ENCODE measurements at regions not wholly inside any gene's neighbourhood (a gene's known extent, or its start where the extent isn't known, plus 50 kb on each side); places are given as distances from the start of the nearest gene placed in this dataset.
"Not testable (repeated sequence)": the region's sequence is repeated elsewhere in the genome, so short reads cannot be mapped to it uniquely, and the experiment has no call there.

DNA sequence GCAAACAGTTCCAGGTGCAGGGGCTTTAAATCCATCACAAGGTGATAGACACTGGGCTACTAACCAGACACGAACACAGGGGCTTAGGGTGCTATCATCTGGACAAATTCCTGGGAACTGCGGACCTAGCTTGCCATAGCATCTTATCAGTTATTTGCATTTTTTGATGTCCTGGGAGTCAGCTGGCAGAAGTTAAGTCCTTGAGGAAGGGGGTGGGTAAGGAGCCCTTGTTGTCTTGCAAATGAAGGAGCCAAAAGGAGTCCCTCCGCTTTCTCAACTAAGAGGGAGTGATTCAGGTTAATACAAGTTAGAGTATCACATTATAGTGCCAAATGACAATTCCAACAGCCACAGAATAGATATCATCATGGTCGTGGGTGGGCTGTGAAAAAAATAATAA is 108.9 kb downstream of the NPAP1 start:
- no peak overlapping the region for H3K9ac ChIP-seq (ENCODE audit: low read depth, low read length, poor library complexity)
- H2BK12ac ChIP-seq (ENCODE audit: low read length): no peak overlapping the region
- no peaks in the 10 kb centered on the region for H3K36me3 ChIP-seq (replicated peaks in 1 of 2; ENCODE audit: control insufficient read depth in 2 of 2, insufficient read depth in 2 of 2, low read length in 2 of 2)
- no peak overlapping the region for H3K4me3 ChIP-seq (ENCODE audit: low read length in 2 of 2)
- no peak overlapping the region for H2AK5ac ChIP-seq (ENCODE audit: low read depth, low read length)
- H2BK120ac ChIP-seq (ENCODE audit: low read depth, low read length): no peak overlapping the region
- WGBS, 2 donors (ENCODE audit: extremely low coverage in 2 of 2, insufficient read length in 2 of 2, insufficient replicate concordance in 1 of 2): no CpG with 5 or more reads among the region's 4 CpGs
- H2AFZ ChIP-seq (ENCODE audit: low read length): no peak overlapping the region
- no peaks in the 10 kb centered on the region for H3K4me1 ChIP-seq (ENCODE audit: control insufficient read depth in 2 of 2, insufficient read depth in 1 of 2, low read depth in 1 of 2, low read length in 2 of 2)
- no peak overlapping the region for H3K14ac ChIP-seq (ENCODE audit: low read length)
- no peaks in the 10 kb centered on the region for H3K27me3 ChIP-seq (ENCODE audit: control insufficient read depth in 3 of 3, insufficient read depth in 3 of 3, low read depth in 1 of 3, low read length in 3 of 3)
- no peak overlapping the region for H3K18ac ChIP-seq (ENCODE audit: low read length)
- no peak overlapping the region for H4K91ac ChIP-seq (ENCODE audit: low read depth, low read length, poor library complexity)
- H3K79me1 ChIP-seq (ENCODE audit: low read depth, low read length): no peaks in the 10 kb centered on the region
- H4K8ac ChIP-seq (ENCODE audit: low read depth, low read length): no peak overlapping the region
- H2BK5ac ChIP-seq (ENCODE audit: low read length): no peak overlapping the region
- no peak for DNase-seq (ENCODE audit: low spot score)
- peaks cover 0 to 1% of the 10 kb centered on the region in 2 donors for H3K9me3 ChIP-seq (replicated peaks in 1 of 2; ENCODE audit: control insufficient read depth in 2 of 2, insufficient read depth in 1 of 2, low read depth in 1 of 2, low read length in 2 of 2)
- no peak overlapping the region for H3K4ac ChIP-seq (ENCODE audit: low read length)
- H2BK15ac ChIP-seq (ENCODE audit: low read length): no peak overlapping the region
- no peak overlapping the region for H3K4me2 ChIP-seq (ENCODE audit: insufficient read depth, low read length, poor library complexity, severe bottlenecking)
- no peak overlapping the region for H3K27ac ChIP-seq (replicated peaks; ENCODE audit: low read length)
- no peak overlapping the region for H3K23ac ChIP-seq (ENCODE audit: low read depth, low read length, poor library complexity)

DNA sequence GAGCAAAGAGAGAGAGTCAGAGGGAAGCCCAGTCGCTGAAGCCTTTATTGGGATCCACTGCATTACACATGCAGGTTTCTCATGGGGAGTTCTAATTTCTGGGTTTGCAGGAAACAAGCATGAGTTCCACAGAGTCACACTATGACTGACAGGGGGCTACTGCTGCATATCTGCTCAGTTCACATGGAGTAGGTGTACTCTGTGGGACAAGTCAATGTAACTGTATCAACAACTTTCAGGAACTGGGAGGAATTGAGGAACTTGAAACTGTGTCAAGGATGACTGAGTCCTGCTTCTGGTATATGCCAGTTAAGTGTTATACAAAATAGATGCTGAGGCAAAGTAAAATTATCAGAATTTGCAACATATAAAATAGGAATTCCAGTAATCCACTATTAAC is 110.8 kb downstream of the NPAP1 start:
- Histone ChIP-seq H3K4me1 (ENCODE audit: control insufficient read depth in 2 of 2, insufficient read depth in 1 of 2, low read depth in 1 of 2, low read length in 2 of 2) (no peaks in the 10 kb centered on the region), H2BK120ac (ENCODE audit: low read depth, low read length) (no peak overlapping the region), H4K8ac (ENCODE audit: low read depth, low read length) (no peak overlapping the region), H3K4me2 (ENCODE audit: insufficient read depth, low read length, poor library complexity, severe bottlenecking) (no peak overlapping the region), H3K27ac (replicated peaks; ENCODE audit: low read length) (no peak overlapping the region), H3K9me3 (replicated peaks in 1 of 2; ENCODE audit: control insufficient read depth in 2 of 2, insufficient read depth in 1 of 2, low read depth in 1 of 2, low read length in 2 of 2) (peaks cover 0 to 1% of the 10 kb centered on the region in 2 donors), H2AK5ac (ENCODE audit: low read depth, low read length) (no peak overlapping the region), H2BK5ac (ENCODE audit: low read length) (no peak overlapping the region), H2BK12ac (ENCODE audit: low read length) (no peak overlapping the region), H2AFZ (ENCODE audit: low read length) (no peak overlapping the region), H2BK15ac (ENCODE audit: low read length) (no peak overlapping the region), H3K14ac (ENCODE audit: low read length) (no peak overlapping the region), H4K91ac (ENCODE audit: low read depth, low read length, poor library complexity) (no peak overlapping the region), H3K36me3 (replicated peaks in 1 of 2; ENCODE audit: control insufficient read depth in 2 of 2, insufficient read depth in 2 of 2, low read length in 2 of 2) (no peaks in the 10 kb centered on the region), H3K79me1 (ENCODE audit: low read depth, low read length) (no peaks in the 10 kb centered on the region), H3K23ac (ENCODE audit: low read depth, low read length, poor library complexity) (no peak overlapping the region), H3K9ac (ENCODE audit: low read depth, low read length, poor library complexity) (no peak overlapping the region), H3K27me3 (ENCODE audit: control insufficient read depth in 3 of 3, insufficient read depth in 3 of 3, low read depth in 1 of 3, low read length in 3 of 3) (no peaks in the 10 kb centered on the region), H3K18ac (ENCODE audit: low read length) (no peak overlapping the region), H3K4ac (ENCODE audit: low read length) (no peak overlapping the region), H3K4me3 (ENCODE audit: low read length in 2 of 2) (no peak overlapping the region)
- no peak for DNase-seq (ENCODE audit: low spot score)
- WGBS, 2 donors (ENCODE audit: extremely low coverage in 2 of 2, insufficient read length in 2 of 2, insufficient replicate concordance in 1 of 2): no CpG with 5 or more reads among the region's 1 CpG

- H2BK5ac ChIP-seq (ENCODE audit: low read length); H3K4ac ChIP-seq (ENCODE audit: low read length); H3K23ac ChIP-seq (ENCODE audit: low read depth, low read length, poor library complexity); H3K4me3 ChIP-seq (ENCODE audit: low read length in 2 of 2); H3K14ac ChIP-seq (ENCODE audit: low read length); H2AFZ ChIP-seq (ENCODE audit: low read length); H3K79me1 ChIP-seq (ENCODE audit: low read depth, low read length); H3K4me1 ChIP-seq (ENCODE audit: control insufficient read depth in 2 of 2, insufficient read depth in 1 of 2, low read depth in 1 of 2, low read length in 2 of 2); H2BK15ac ChIP-seq (ENCODE audit: low read length); DNase-seq (ENCODE audit: low spot score); H2BK120ac ChIP-seq (ENCODE audit: low read depth, low read length); H2BK12ac ChIP-seq (ENCODE audit: low read length); H2AK5ac ChIP-seq (ENCODE audit: low read depth, low read length); H3K9ac ChIP-seq (ENCODE audit: low read depth, low read length, poor library complexity); H3K4me2 ChIP-seq (ENCODE audit: insufficient read depth, low read length, poor library complexity, severe bottlenecking); H4K91ac ChIP-seq (ENCODE audit: low read depth, low read length, poor library complexity); H3K27me3 ChIP-seq (ENCODE audit: control insufficient read depth in 3 of 3, insufficient read depth in 3 of 3, low read depth in 1 of 3, low read length in 3 of 3); H3K27ac ChIP-seq (replicated peaks; ENCODE audit: low read length); H3K36me3 ChIP-seq (replicated peaks in 1 of 2; ENCODE audit: control insufficient read depth in 2 of 2, insufficient read depth in 2 of 2, low read length in 2 of 2); H3K18ac ChIP-seq (ENCODE audit: low read length); H3K9me3 ChIP-seq (replicated peaks in 1 of 2; ENCODE audit: control insufficient read depth in 2 of 2, insufficient read depth in 1 of 2, low read depth in 1 of 2, low read length in 2 of 2); H4K8ac ChIP-seq (ENCODE audit: low read depth, low read length): not testable (repeated sequence)
- WGBS, 2 donors (ENCODE audit: extremely low coverage in 2 of 2, insufficient read length in 2 of 2, insufficient replicate concordance in 1 of 2): no CpG with 5 or more reads among the region's 6 CpGs
Observed at GRCh38 chr15:24802624-24803023, 127.0 kb downstream of the NPAP1 start.

- no peak overlapping the region for H3K4ac ChIP-seq (ENCODE audit: low read length)
- no peak overlapping the region for H2AK5ac ChIP-seq (ENCODE audit: low read depth, low read length)
- H2AFZ ChIP-seq (ENCODE audit: low read length): no peak overlapping the region
- WGBS, 2 donors (ENCODE audit: extremely low coverage in 2 of 2, insufficient read length in 2 of 2, insufficient replicate concordance in 1 of 2): no CpG with 5 or more reads among the region's 2 CpGs
- no peaks in the 10 kb centered on the region for H3K9me3 ChIP-seq (replicated peaks in 1 of 2; ENCODE audit: control insufficient read depth in 2 of 2, insufficient read depth in 1 of 2, low read depth in 1 of 2, low read length in 2 of 2)
- no peak overlapping the region for H2BK120ac ChIP-seq (ENCODE audit: low read depth, low read length)
- H2BK5ac ChIP-seq (ENCODE audit: low read length): no peak overlapping the region
- no peak overlapping the region for H2BK12ac ChIP-seq (ENCODE audit: low read length)
- H3K18ac ChIP-seq (ENCODE audit: low read length): no peak overlapping the region
- H3K27me3 ChIP-seq (ENCODE audit: control insufficient read depth in 3 of 3, insufficient read depth in 3 of 3, low read depth in 1 of 3, low read length in 3 of 3): no peaks in the 10 kb centered on the region
- peaks cover 0 to 7% of the 10 kb centered on the region in 2 donors for H3K4me1 ChIP-seq (ENCODE audit: control insufficient read depth in 2 of 2, insufficient read depth in 1 of 2, low read depth in 1 of 2, low read length in 2 of 2)
- DNase-seq (ENCODE audit: low spot score): no peak
- no peaks in the 10 kb centered on the region for H3K79me1 ChIP-seq (ENCODE audit: low read depth, low read length)
- no peak overlapping the region for H3K23ac ChIP-seq (ENCODE audit: low read depth, low read length, poor library complexity)
- H2BK15ac ChIP-seq (ENCODE audit: low read length): no peak overlapping the region
- H3K4me3 ChIP-seq (ENCODE audit: low read length in 2 of 2): no peak overlapping the region
- no peak overlapping the region for H4K91ac ChIP-seq (ENCODE audit: low read depth, low read length, poor library complexity)
- H4K8ac ChIP-seq (ENCODE audit: low read depth, low read length): no peak overlapping the region
- H3K4me2 ChIP-seq (ENCODE audit: insufficient read depth, low read length, poor library complexity, severe bottlenecking): no peak overlapping the region
- no peak overlapping the region for H3K27ac ChIP-seq (replicated peaks; ENCODE audit: low read length)
- H3K36me3 ChIP-seq (replicated peaks in 1 of 2; ENCODE audit: control insufficient read depth in 2 of 2, insufficient read depth in 2 of 2, low read length in 2 of 2): no peaks in the 10 kb centered on the region
- no peak overlapping the region for H3K14ac ChIP-seq (ENCODE audit: low read length)
- no peak overlapping the region for H3K9ac ChIP-seq (ENCODE audit: low read depth, low read length, poor library complexity)
Observed at GRCh38 chr15:24819680-24820079, 135.1 kb upstream of the SNRPN start.
